ENCODE measurements at regions not wholly inside any gene's neighbourhood (a gene's known extent, or its start where the extent isn't known, plus 50 kb on each side); places are given as distances from the start of the nearest gene placed in this dataset.
"Not testable (repeated sequence)": the region's sequence is repeated elsewhere in the genome, so short reads cannot be mapped to it uniquely, and the experiment has no call there.

GRCh38 chr11:69587454-69588090 is 53.4 kb upstream of the CCND1 start:
- Histone ChIP-seq H3K36me3 (no peaks in the 10 kb centered on the region), H3K4me3 (ENCODE audit: low read depth, low read length) (no peak overlapping the region), H3K27ac (no peak overlapping the region), H3K9me3 (ENCODE audit: severe bottlenecking) (no peaks in the 10 kb centered on the region), H3K27me3 (ENCODE audit: insufficient read depth, low read depth, severe bottlenecking) (peaks cover 28% of the 10 kb centered on the region)
- no peak for TF ChIP-seq CTCF (IDR thresholded peaks at IDR 0.05; ENCODE audit: low read depth, low read length)
- DNase-seq, result no peak

GRCh38 chr11:69588270-69588669 is 52.7 kb upstream of the CCND1 start:
- no peak for DNase-seq
- no peaks in the 10 kb centered on the region for H3K9me3 ChIP-seq (ENCODE audit: severe bottlenecking)

GRCh38 chr11:69590088-69590487 is 50.9 kb upstream of the CCND1 start:
- H3K27ac ChIP-seq; H3K36me3 ChIP-seq; H3K9me3 ChIP-seq (ENCODE audit: severe bottlenecking); H3K4me3 ChIP-seq (ENCODE audit: low read depth, low read length); DNase-seq: not testable (repeated sequence)
- H3K27me3 ChIP-seq (ENCODE audit: insufficient read depth, low read depth, severe bottlenecking), result peaks cover 17% of the 10 kb centered on the region

More at GRCh38 chr11:69588270-69588669, 52.7 kb upstream of the CCND1 start:
- Histone ChIP-seq H3K27ac (no peak overlapping the region), H3K27me3 (ENCODE audit: insufficient read depth, low read depth, severe bottlenecking) (peaks cover 23% of the 10 kb centered on the region), H3K4me3 (ENCODE audit: low read depth, low read length) (no peak overlapping the region), H3K36me3 (no peaks in the 10 kb centered on the region)
- no peak for TF ChIP-seq CTCF (IDR thresholded peaks at IDR 0.05; ENCODE audit: low read depth, low read length)
